NCI-H2196 treated with DMSO at 0.1 percent for 48 hours (cell line): ENCODE measurements at regions not wholly inside any gene's neighbourhood (a gene's known extent, or its start where the extent isn't known, plus 50 kb on each side); places are given as distances from the start of the nearest gene placed in this dataset.

Experiments used
- DNase-seq: peaks from one replicate; lab custom pipeline; 2025; ENCODE audit not compliant: unreplicated experiment; lab: John Stamatoyannopoulos, UW

- no peak for DNase-seq
These were observed 364.1 kb downstream of the MFSD1 start for GRCh38 chr3:159165961-159166360.

GRCh38 chr3:159166899-159167586 lies 365.2 kb downstream of the MFSD1 start:
- no peak for DNase-seq

GRCh38 chr3:159168788-159169187 lies 366.9 kb downstream of the MFSD1 start:
- no peak for DNase-seq

GRCh38 chr3:159169828-159170227 lies 368.0 kb downstream of the MFSD1 start:
- DNase-seq: no peak

- DNase-seq: no peak
These were observed 368.7 kb downstream of the MFSD1 start for GRCh38 chr3:159170436-159171003.

GRCh38 chr3:159171333-159171732 lies 369.5 kb downstream of the MFSD1 start:
- DNase-seq: no peak

GRCh38 chr3:159172473-159172872 lies 370.6 kb downstream of the MFSD1 start:
- DNase-seq: no peak

GRCh38 chr3:159174715-159175692 lies 373.1 kb downstream of the MFSD1 start:
- no peak for DNase-seq

GRCh38 chr3:159178209-159178897 lies 376.5 kb downstream of the MFSD1 start:
- DNase-seq: no peak

- DNase-seq: no peak
These were observed 381.1 kb downstream of the MFSD1 start for GRCh38 chr3:159182961-159183360.

GRCh38 chr3:159185443-159186050 lies 383.7 kb downstream of the MFSD1 start:
- no peak for DNase-seq

- no peak for DNase-seq
These were observed 384.7 kb downstream of the MFSD1 start for GRCh38 chr3:159186581-159186980.

GRCh38 chr3:159187232-159187631 lies 385.4 kb downstream of the MFSD1 start:
- no peak for DNase-seq

GRCh38 chr3:159187706-159188105 lies 385.9 kb downstream of the MFSD1 start:
- DNase-seq: no peak

GRCh38 chr3:159189994-159190669 lies 388.3 kb downstream of the MFSD1 start:
- DNase-seq: no peak

GRCh38 chr3:159191447-159191846 lies 389.6 kb downstream of the MFSD1 start:
- DNase-seq: no peak

- DNase-seq: no peak
These were observed 394.5 kb downstream of the MFSD1 start for GRCh38 chr3:159196359-159196758.

- no peak for DNase-seq
These were observed 398.3 kb downstream of the MFSD1 start for GRCh38 chr3:159200176-159200575.

- DNase-seq: no peak
These were observed 406.2 kb downstream of the MFSD1 start for GRCh38 chr3:159208050-159208449.

GRCh38 chr3:159209459-159209858 lies 407.6 kb downstream of the MFSD1 start:
- DNase-seq: no peak
